Neural cell (in vitro differentiated cells): ENCODE measurements at regions not wholly inside any gene's neighbourhood (a gene's known extent, or its start where the extent isn't known, plus 50 kb on each side); places are given as distances from the start of the nearest gene placed in this dataset.

Experiments used
- EP300 ChIP-seq: fragments of 450-650 bp; conservative IDR thresholded peaks from 2 replicates; pipeline ENCODE4 v1.6.1; 2014; ENCODE audit warnings: antibody characterized with exemption, mild to moderate bottlenecking, moderate library complexity; ENCODE audit not compliant: poor library complexity, severe bottlenecking
- EZH2 ChIP-seq: fragments of 200-600, 300-800 bp; shearing (Covaris generic), sonication (generic); IDR thresholded peaks from 2 replicates; pipeline ENCODE4 v1.6.1; 2014; ENCODE audit warnings: antibody characterized with exemption, low read length, borderline replicate concordance, mild to moderate bottlenecking; ENCODE audit not compliant: insufficient read depth, poor library complexity, severe bottlenecking
- POLR2AphosphoS5 ChIP-seq: IDR thresholded peaks from 2 replicates; pipeline ENCODE4 v1.6.1; 2012
- RAD21 ChIP-seq: fragments of 450-650 bp; conservative IDR thresholded peaks from 2 replicates; pipeline ENCODE4 v1.6.1; 2014; ENCODE audit warnings: antibody characterized with exemption, mild to moderate bottlenecking, moderate library complexity
- TAF1 ChIP-seq: IDR thresholded peaks from 2 replicates; pipeline ENCODE4 v1.6.1; 2012; ENCODE audit warnings: low read depth
- TF ChIP-seq, protein P1 (sequence below): fragments of 450-650 bp; IDR thresholded peaks from 2 replicates; pipeline ENCODE4 v1.5.1; 2014; ENCODE audit warnings: antibody characterized with exemption, mild to moderate bottlenecking, moderate library complexity; ENCODE audit not compliant: poor library complexity, severe bottlenecking

DNA sequence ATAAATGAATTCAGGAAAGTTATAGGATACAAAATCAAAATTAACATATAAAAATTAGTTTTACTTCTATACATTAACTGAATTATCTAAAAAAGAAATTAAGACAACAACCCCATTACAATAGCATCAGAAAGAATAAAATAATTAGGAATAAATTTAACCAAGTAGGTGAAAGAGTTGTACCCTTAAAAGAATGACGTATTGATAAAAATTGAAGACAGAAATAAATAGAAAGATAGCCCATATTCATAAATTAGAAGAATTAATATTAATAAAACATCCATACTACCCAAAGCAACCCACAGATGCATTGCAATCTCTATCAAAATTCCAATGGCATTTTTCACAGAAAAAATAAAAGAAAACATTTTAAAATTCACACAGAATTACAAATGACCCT is 242.8 kb downstream of the MMUT start:
- TF ChIP-seq, protein P1, sequence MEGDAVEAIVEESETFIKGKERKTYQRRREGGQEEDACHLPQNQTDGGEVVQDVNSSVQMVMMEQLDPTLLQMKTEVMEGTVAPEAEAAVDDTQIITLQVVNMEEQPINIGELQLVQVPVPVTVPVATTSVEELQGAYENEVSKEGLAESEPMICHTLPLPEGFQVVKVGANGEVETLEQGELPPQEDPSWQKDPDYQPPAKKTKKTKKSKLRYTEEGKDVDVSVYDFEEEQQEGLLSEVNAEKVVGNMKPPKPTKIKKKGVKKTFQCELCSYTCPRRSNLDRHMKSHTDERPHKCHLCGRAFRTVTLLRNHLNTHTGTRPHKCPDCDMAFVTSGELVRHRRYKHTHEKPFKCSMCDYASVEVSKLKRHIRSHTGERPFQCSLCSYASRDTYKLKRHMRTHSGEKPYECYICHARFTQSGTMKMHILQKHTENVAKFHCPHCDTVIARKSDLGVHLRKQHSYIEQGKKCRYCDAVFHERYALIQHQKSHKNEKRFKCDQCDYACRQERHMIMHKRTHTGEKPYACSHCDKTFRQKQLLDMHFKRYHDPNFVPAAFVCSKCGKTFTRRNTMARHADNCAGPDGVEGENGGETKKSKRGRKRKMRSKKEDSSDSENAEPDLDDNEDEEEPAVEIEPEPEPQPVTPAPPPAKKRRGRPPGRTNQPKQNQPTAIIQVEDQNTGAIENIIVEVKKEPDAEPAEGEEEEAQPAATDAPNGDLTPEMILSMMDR = no peak
- TF ChIP-seq EP300 (no peak), EZH2 (no peak), POLR2AphosphoS5 (no peak), RAD21 (no peak), TAF1 (no peak)
